Smooth muscle cell (in vitro differentiated cells): ENCODE measurements at regions not wholly inside any gene's neighbourhood (a gene's known extent, or its start where the extent isn't known, plus 50 kb on each side); places are given as distances from the start of the nearest gene placed in this dataset.

ENCODE experiments used
- DNase-seq: peaks from one replicate; lab custom pipeline; 2025; ENCODE audit not compliant: unreplicated experiment; lab: John Stamatoyannopoulos, UW
- H2AFZ ChIP-seq: fragments of 200-600 bp; sonication (generic); 2 replicates; pipeline ENCODE4 v1.6.0; 2016; ENCODE audit warnings: antibody characterized with exemption, low read depth, mild to moderate bottlenecking
- H3F3A ChIP-seq: fragments of 200-600 bp; sonication (generic); 2 replicates; pipeline ENCODE4 v1.6.0; 2017; ENCODE audit warnings: antibody characterized with exemption, low read depth
- H3K27ac ChIP-seq: fragments of 200-600 bp; sonication (generic); 2 replicates; pipeline ENCODE4 v1.5.1; 2016; ENCODE audit warnings: low read depth, mild to moderate bottlenecking
- H3K27me3 ChIP-seq: fragments of 200-600 bp; sonication (generic); 2 replicates; pipeline ENCODE4 v1.6.1; 2016; ENCODE audit warnings: low read depth, mild to moderate bottlenecking
- H3K36me3 ChIP-seq: fragments of 200-600 bp; sonication (generic); 2 replicates; pipeline ENCODE4 v1.5.1; 2016; ENCODE audit warnings: low read depth
- H3K4me1 ChIP-seq: fragments of 200-600 bp; sonication (generic); 2 replicates; pipeline ENCODE4 v1.5.1; 2016; ENCODE audit warnings: low read depth
- H3K4me2 ChIP-seq: fragments of 200-600 bp; sonication (generic); 2 replicates; pipeline ENCODE4 v1.6.0; 2016; ENCODE audit warnings: mild to moderate bottlenecking
- H3K4me3 ChIP-seq: fragments of 200-600 bp; sonication (generic); 2 replicates; pipeline ENCODE4 v1.5.1; 2016; ENCODE audit warnings: mild to moderate bottlenecking
- H3K79me2 ChIP-seq: fragments of 200-600 bp; sonication (generic); 2 replicates; pipeline ENCODE4 v1.6.0; 2016; ENCODE audit warnings: low read depth, mild to moderate bottlenecking
- H3K9ac ChIP-seq: fragments of 200-600 bp; sonication (generic); 2 replicates; pipeline ENCODE4 v1.6.0; 2016; ENCODE audit warnings: low read depth
- H3K9me3 ChIP-seq: fragments of 200-600 bp; sonication (generic); replicated peaks from 2 replicates; pipeline ENCODE4 v1.5.1; 2016; ENCODE audit warnings: low read depth
- H4K20me1 ChIP-seq: fragments of 200-600 bp; sonication (generic); 2 replicates; pipeline ENCODE4 v1.6.0; 2016; ENCODE audit warnings: low read depth
- WGBS: methylation state at CpG from one replicate; pipeline ENCODE4 v1.1.7; 2016; ENCODE audit warnings: low lambda C conversion rate; 5-methylcytosine and 5-hydroxymethylcytosine counted together
- TF ChIP-seq, protein P1 (sequence below): fragments of 200-600 bp; sonication (generic); IDR thresholded peaks from 2 replicates; pipeline ENCODE4 v1.5.1; 2017; ENCODE audit warnings: borderline replicate concordance, mild to moderate bottlenecking, antibody characterized with exemption; ENCODE audit not compliant: insufficient read depth, poor library complexity, severe bottlenecking

DNA sequence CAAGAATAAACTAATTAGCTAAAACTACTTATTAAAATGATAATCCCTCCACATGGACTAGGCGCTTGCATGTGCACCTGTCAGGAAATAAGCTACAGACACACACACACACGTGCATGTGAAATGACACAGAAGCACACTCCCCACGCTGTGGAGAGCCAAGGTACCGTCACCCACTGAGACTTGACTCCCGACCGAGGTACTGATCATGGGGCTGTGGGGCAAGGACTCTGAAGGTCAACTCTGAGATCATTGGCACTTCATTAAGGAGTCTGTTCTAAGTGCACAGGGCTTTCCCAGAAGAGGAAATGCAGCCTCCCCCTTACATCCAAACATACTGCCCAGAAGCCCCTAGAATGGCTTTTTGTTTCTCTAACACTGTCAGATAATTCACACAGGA, 264.4 kb upstream of the WWC1 start:
- TF ChIP-seq, protein P1, sequence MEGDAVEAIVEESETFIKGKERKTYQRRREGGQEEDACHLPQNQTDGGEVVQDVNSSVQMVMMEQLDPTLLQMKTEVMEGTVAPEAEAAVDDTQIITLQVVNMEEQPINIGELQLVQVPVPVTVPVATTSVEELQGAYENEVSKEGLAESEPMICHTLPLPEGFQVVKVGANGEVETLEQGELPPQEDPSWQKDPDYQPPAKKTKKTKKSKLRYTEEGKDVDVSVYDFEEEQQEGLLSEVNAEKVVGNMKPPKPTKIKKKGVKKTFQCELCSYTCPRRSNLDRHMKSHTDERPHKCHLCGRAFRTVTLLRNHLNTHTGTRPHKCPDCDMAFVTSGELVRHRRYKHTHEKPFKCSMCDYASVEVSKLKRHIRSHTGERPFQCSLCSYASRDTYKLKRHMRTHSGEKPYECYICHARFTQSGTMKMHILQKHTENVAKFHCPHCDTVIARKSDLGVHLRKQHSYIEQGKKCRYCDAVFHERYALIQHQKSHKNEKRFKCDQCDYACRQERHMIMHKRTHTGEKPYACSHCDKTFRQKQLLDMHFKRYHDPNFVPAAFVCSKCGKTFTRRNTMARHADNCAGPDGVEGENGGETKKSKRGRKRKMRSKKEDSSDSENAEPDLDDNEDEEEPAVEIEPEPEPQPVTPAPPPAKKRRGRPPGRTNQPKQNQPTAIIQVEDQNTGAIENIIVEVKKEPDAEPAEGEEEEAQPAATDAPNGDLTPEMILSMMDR = no peak
- no peak overlapping the region for H3K4me3 ChIP-seq
- no peak for DNase-seq
- no peak overlapping the region for H2AFZ ChIP-seq
- H3K27me3 ChIP-seq = no peaks in the 10 kb centered on the region
- H3K9ac ChIP-seq = no peak overlapping the region
- no peaks in the 10 kb centered on the region for H3K9me3 ChIP-seq
- no peaks in the 10 kb centered on the region for H3K4me1 ChIP-seq
- no peak overlapping the region for H3K27ac ChIP-seq
- no peaks in the 10 kb centered on the region for H3F3A ChIP-seq
- H3K79me2 ChIP-seq = no peaks in the 10 kb centered on the region
- no peak overlapping the region for H3K4me2 ChIP-seq
- H4K20me1 ChIP-seq = no peaks in the 10 kb centered on the region
- no peaks in the 10 kb centered on the region for H3K36me3 ChIP-seq
- 81% methylated on average over 6 of the region's 6 CpGs for WGBS

DNA sequence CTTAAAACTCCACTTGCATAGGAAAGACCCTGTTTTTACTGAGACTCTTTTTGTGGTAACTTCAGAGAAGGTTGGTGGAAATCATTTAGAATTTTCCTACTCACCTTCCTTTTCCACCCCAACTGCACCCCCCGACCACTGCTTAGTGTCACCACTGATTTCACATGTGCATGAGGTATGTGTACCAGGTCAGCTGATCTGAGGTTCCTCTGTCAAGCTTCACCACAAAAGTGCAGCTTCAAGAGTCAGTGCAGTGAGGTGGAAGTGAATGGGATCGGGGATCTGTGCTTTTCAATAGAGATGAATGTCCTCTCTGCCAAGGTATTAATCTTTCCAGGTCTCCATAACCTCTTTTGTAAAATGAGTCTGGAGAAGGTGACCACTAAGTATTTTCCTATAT, 260.5 kb upstream of the WWC1 start:
- Histone ChIP-seq H3K4me3 (no peak overlapping the region), H3K27me3 (no peaks in the 10 kb centered on the region), H3K4me1 (no peaks in the 10 kb centered on the region), H3K9me3 (no peaks in the 10 kb centered on the region), H2AFZ (no peak overlapping the region), H4K20me1 (no peaks in the 10 kb centered on the region), H3K4me2 (no peak overlapping the region), H3K27ac (no peak overlapping the region), H3K79me2 (no peaks in the 10 kb centered on the region), H3K9ac (no peak overlapping the region), H3K36me3 (no peaks in the 10 kb centered on the region), H3F3A (no peaks in the 10 kb centered on the region)
- 94% methylated on average over 2 of the region's 2 CpGs for WGBS
- TF ChIP-seq, protein P1 = no peak
- no peak for DNase-seq

DNA sequence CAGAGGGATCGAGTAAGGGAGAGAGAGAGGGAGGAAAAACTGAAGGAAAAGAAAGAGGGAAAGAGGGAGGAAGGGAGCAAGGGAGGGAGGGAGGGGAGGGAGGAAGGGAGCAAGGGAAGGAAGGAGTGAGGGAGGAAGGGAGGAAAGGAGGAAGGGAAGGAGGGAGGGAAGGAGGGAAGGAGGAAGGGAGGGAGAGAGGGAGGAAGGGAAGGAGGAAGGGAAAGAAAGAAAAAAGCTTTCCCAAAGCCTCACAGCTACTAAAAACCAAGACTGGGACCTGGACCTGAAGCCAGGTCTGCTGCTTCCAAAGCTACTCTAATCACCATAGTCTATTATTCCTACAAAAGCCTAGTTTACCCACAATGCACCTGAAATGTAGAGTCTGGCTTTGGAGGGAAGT, 259.8 kb upstream of the WWC1 start:
- Histone ChIP-seq H3K36me3 (no peaks in the 10 kb centered on the region), H3K4me2 (no peak overlapping the region), H3K9me3 (no peaks in the 10 kb centered on the region), H3F3A (no peaks in the 10 kb centered on the region), H2AFZ (no peak overlapping the region), H3K4me1 (no peaks in the 10 kb centered on the region), H3K9ac (no peak overlapping the region), H3K79me2 (no peaks in the 10 kb centered on the region), H3K27ac (no peak overlapping the region), H3K27me3 (no peaks in the 10 kb centered on the region), H3K4me3 (no peak overlapping the region), H4K20me1 (no peaks in the 10 kb centered on the region)
- TF ChIP-seq, protein P1 = no peak
- WGBS = 89% methylated on average over 1 of the region's 1 CpG
- DNase-seq = no peak

- Histone ChIP-seq H2AFZ (no peak overlapping the region), H4K20me1 (no peaks in the 10 kb centered on the region), H3K79me2 (no peaks in the 10 kb centered on the region), H3K4me3 (no peak overlapping the region), H3K4me1 (peaks cover 5% of the 10 kb centered on the region), H3K9ac (no peak overlapping the region), H3K4me2 (no peak overlapping the region), H3K27me3 (peaks cover 4% of the 10 kb centered on the region), H3K27ac (no peak overlapping the region), H3K9me3 (no peaks in the 10 kb centered on the region), H3F3A (no peaks in the 10 kb centered on the region), H3K36me3 (no peaks in the 10 kb centered on the region)
- DNase-seq = no peak
- 87% methylated on average over 13 of the region's 13 CpGs for WGBS
- TF ChIP-seq, protein P1 = no peak
These were observed 252.4 kb upstream of the WWC1 start for GRCh38 chr5:168039039-168039438.
